WI38 (cell line): ENCODE measurements at regions not wholly inside any gene's neighbourhood (a gene's known extent, or its start where the extent isn't known, plus 50 kb on each side); places are given as distances from the start of the nearest gene placed in this dataset.
"Not testable (repeated sequence)": the region's sequence is repeated elsewhere in the genome, so short reads cannot be mapped to it uniquely, and the experiment has no call there.

Experiments used
- H3K4me3 ChIP-seq: 2 replicates; pipeline ENCODE4 v1.5.1; 2011; ENCODE audit warnings: low read depth, mild to moderate bottlenecking, control low read depth, low read length
- CTCF ChIP-seq: IDR thresholded peaks from 2 replicates; pipeline ENCODE4 v1.5.1; 2012; ENCODE audit warnings: low read depth, mild to moderate bottlenecking, control low read depth, low read length

GRCh38 chr12:43235721-43236120 lies 316.3 kb downstream of the ADAMTS20 start:
- no peak for TF ChIP-seq CTCF
- H3K4me3 ChIP-seq: no peak overlapping the region

GRCh38 chr12:43233861-43234260 lies 318.1 kb downstream of the ADAMTS20 start:
- no peak for TF ChIP-seq CTCF
- no peak overlapping the region for H3K4me3 ChIP-seq

- no peak overlapping the region for H3K4me3 ChIP-seq
- TF ChIP-seq CTCF: no peak
Measured at GRCh38 chr12:43226151-43226550, 325.9 kb downstream of the ADAMTS20 start.

- H3K4me3 ChIP-seq: not testable (repeated sequence)
Measured at GRCh38 chr12:43224190-43224805, 327.7 kb downstream of the ADAMTS20 start.

GRCh38 chr12:43222796-43223195 lies 329.2 kb downstream of the ADAMTS20 start:
- TF ChIP-seq CTCF: no peak
- no peak overlapping the region for H3K4me3 ChIP-seq

GRCh38 chr12:43221216-43221615 lies 330.8 kb downstream of the ADAMTS20 start:
- H3K4me3 ChIP-seq: no peak overlapping the region
- no peak for TF ChIP-seq CTCF

- TF ChIP-seq CTCF: no peak
- no peak overlapping the region for H3K4me3 ChIP-seq
Measured at GRCh38 chr12:43216490-43216889, 335.5 kb downstream of the ADAMTS20 start.

GRCh38 chr12:43214166-43214565 lies 337.8 kb downstream of the ADAMTS20 start:
- no peak overlapping the region for H3K4me3 ChIP-seq
- no peak for TF ChIP-seq CTCF
